WERI-Rb-1 (cell line): ENCODE measurements at regions not wholly inside any gene's neighbourhood (a gene's known extent, or its start where the extent isn't known, plus 50 kb on each side); places are given as distances from the start of the nearest gene placed in this dataset.

Source experiments
- DNase-seq: peaks from one replicate; pipeline ENCODE4 v3.0.0-alpha.2; 2020
- H3K27ac ChIP-seq: fragments of 250-450 bp; sonication (Bioruptor Pico); 2 replicates; pipeline ENCODE4 v1.5.1; 2020; ENCODE audit warnings: mild to moderate bottlenecking, moderate library complexity
- H3K27me3 ChIP-seq: fragments of 250-450 bp; sonication (Bioruptor Pico); 2 replicates; pipeline ENCODE4 v1.5.1; 2021; ENCODE audit warnings: mild to moderate bottlenecking, low read depth, moderate library complexity; ENCODE audit not compliant: insufficient read depth, severe bottlenecking
- H3K36me3 ChIP-seq: fragments of 250-450 bp; sonication (Bioruptor Pico); 2 replicates; pipeline ENCODE4 v1.5.1; 2020; ENCODE audit warnings: mild to moderate bottlenecking, moderate library complexity
- H3K4me3 ChIP-seq: 2 replicates; pipeline ENCODE4 v1.5.1; 2011; ENCODE audit warnings: low read depth, mild to moderate bottlenecking, control low read depth, low read length
- H3K9me3 ChIP-seq: fragments of 250-450 bp; sonication (Bioruptor Pico); 2 replicates; pipeline ENCODE4 v1.5.1; 2021; ENCODE audit warnings: mild to moderate bottlenecking, moderate library complexity; ENCODE audit not compliant: severe bottlenecking
- CTCF ChIP-seq: IDR thresholded peaks from 2 replicates; pipeline ENCODE4 v1.5.1; 2011; ENCODE audit warnings: low read depth, mild to moderate bottlenecking, control low read depth, inconsistent platforms, low read length

GRCh38 chr2:142536966-142537365 is 340.5 kb upstream of the KYNU start:
- no peaks in the 10 kb centered on the region for H3K9me3 ChIP-seq
- no peak overlapping the region for H3K27ac ChIP-seq
- H3K36me3 ChIP-seq, result no peaks in the 10 kb centered on the region
- no peaks in the 10 kb centered on the region for H3K27me3 ChIP-seq
- no peak for TF ChIP-seq CTCF
- no peak for DNase-seq
- no peak overlapping the region for H3K4me3 ChIP-seq

- no peaks in the 10 kb centered on the region for H3K9me3 ChIP-seq
These were observed 341.0 kb upstream of the KYNU start for GRCh38 chr2:142536492-142536891.

GRCh38 chr2:142535311-142535710 is 342.2 kb upstream of the KYNU start:
- H3K9me3 ChIP-seq, result no peaks in the 10 kb centered on the region
- no peak overlapping the region for H3K4me3 ChIP-seq

More at GRCh38 chr2:142536492-142536891, 341.0 kb upstream of the KYNU start:
- no peak for TF ChIP-seq CTCF
- no peak for DNase-seq
- H3K27ac ChIP-seq, result no peak overlapping the region
- no peak overlapping the region for H3K4me3 ChIP-seq
- H3K27me3 ChIP-seq, result no peaks in the 10 kb centered on the region
- no peaks in the 10 kb centered on the region for H3K36me3 ChIP-seq

GRCh38 chr2:142533177-142533576 is 344.3 kb upstream of the KYNU start:
- H3K9me3 ChIP-seq, result no peaks in the 10 kb centered on the region
- TF ChIP-seq CTCF, result no peak
- DNase-seq, result no peak
- H3K27me3 ChIP-seq, result no peaks in the 10 kb centered on the region
- no peak overlapping the region for H3K27ac ChIP-seq
- no peaks in the 10 kb centered on the region for H3K36me3 ChIP-seq
- no peak overlapping the region for H3K4me3 ChIP-seq

More at GRCh38 chr2:142535311-142535710, 342.2 kb upstream of the KYNU start:
- Histone ChIP-seq H3K27ac (no peak overlapping the region), H3K27me3 (no peaks in the 10 kb centered on the region), H3K36me3 (no peaks in the 10 kb centered on the region)
- no peak for DNase-seq
- TF ChIP-seq CTCF, result no peak

GRCh38 chr2:142531377-142531776 is 346.1 kb upstream of the KYNU start:
- Histone ChIP-seq H3K9me3 (no peaks in the 10 kb centered on the region), H3K27me3 (no peaks in the 10 kb centered on the region), H3K27ac (no peak overlapping the region), H3K36me3 (no peaks in the 10 kb centered on the region), H3K4me3 (no peak overlapping the region)
- no peak for DNase-seq
- no peak for TF ChIP-seq CTCF

GRCh38 chr2:142525720-142526119 is 351.7 kb upstream of the KYNU start:
- Histone ChIP-seq H3K27ac (no peak overlapping the region), H3K27me3 (no peaks in the 10 kb centered on the region), H3K36me3 (no peaks in the 10 kb centered on the region), H3K4me3 (no peak overlapping the region), H3K9me3 (no peaks in the 10 kb centered on the region)
- no peak for DNase-seq
- TF ChIP-seq CTCF, result no peak
